HL-60 (cell line): ENCODE measurements at regions not wholly inside any gene's neighbourhood (a gene's known extent, or its start where the extent isn't known, plus 50 kb on each side); places are given as distances from the start of the nearest gene placed in this dataset.

Experiments used
- DNase-seq, 2 experiments: peaks; one replicate each; pipeline ENCODE4 v3.0.0-alpha.2; 2010 to 2020; ENCODE audit warnings: low read depth in 1 of 2, low spot score in 1 of 2
- H3K27ac ChIP-seq: fragments of 250-450 bp; sonication (Bioruptor Pico); replicated peaks from 2 replicates; pipeline ENCODE4 v1.5.1; 2020; ENCODE audit warnings: mild to moderate bottlenecking, moderate library complexity
- H3K27me3 ChIP-seq: fragments of 250-450 bp; sonication (Bioruptor Pico); 2 replicates; pipeline ENCODE4 v1.5.1; 2021; ENCODE audit warnings: mild to moderate bottlenecking, moderate library complexity; ENCODE audit not compliant: insufficient read depth, poor library complexity, severe bottlenecking
- H3K4me3 ChIP-seq: replicated peaks from 2 replicates; pipeline ENCODE4 v1.5.1; 2011; ENCODE audit warnings: mild to moderate bottlenecking, control low read depth, low read length; ENCODE audit not compliant: insufficient read depth
- GABPA ChIP-seq: IDR thresholded peaks from 2 replicates; pipeline ENCODE4 v1.6.1; 2012; ENCODE audit warnings: low read depth
- POLR2AphosphoS5 ChIP-seq: IDR thresholded peaks from 2 replicates; pipeline ENCODE4 v1.6.1; 2012; ENCODE audit warnings: low read depth
- SPI1 ChIP-seq: IDR thresholded peaks from 2 replicates; pipeline ENCODE4 v1.6.1; 2012; ENCODE audit warnings: low read depth, mild to moderate bottlenecking, borderline replicate concordance
- TF ChIP-seq, protein P1 (sequence below): IDR thresholded peaks from 2 replicates; pipeline ENCODE4 v1.6.1; 2012; ENCODE audit warnings: low read depth; ENCODE audit not compliant: insufficient replicate concordance
- TF ChIP-seq, protein P2 (sequence below): IDR thresholded peaks from one replicate; pipeline ENCODE4 v1.5.1; 2011; ENCODE audit warnings: low read length, control low read depth, inconsistent platforms; ENCODE audit not compliant: insufficient read depth

DNA sequence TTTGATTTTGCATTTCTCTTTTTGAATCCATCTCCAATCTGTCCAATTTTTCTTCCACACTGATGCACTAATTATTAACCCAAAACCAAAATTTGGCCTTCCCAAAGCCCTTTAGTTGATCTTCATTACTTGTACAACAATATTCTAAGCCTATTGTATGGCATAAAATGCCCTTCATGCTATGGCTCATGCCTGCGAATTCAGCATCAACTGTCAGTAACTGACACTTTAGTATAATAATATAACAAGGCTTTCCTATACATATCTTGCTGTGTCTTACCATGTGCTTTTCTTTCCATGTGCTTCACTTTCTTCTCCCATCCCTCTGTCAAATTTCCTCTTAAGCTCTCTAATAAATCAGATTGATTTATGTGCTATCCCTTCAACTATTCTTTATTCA, 154.0 kb upstream of the TFPI start:
- TF ChIP-seq POLR2AphosphoS5 (no peak), GABPA (no peak), SPI1 (no peak)
- TF ChIP-seq, protein P1, sequence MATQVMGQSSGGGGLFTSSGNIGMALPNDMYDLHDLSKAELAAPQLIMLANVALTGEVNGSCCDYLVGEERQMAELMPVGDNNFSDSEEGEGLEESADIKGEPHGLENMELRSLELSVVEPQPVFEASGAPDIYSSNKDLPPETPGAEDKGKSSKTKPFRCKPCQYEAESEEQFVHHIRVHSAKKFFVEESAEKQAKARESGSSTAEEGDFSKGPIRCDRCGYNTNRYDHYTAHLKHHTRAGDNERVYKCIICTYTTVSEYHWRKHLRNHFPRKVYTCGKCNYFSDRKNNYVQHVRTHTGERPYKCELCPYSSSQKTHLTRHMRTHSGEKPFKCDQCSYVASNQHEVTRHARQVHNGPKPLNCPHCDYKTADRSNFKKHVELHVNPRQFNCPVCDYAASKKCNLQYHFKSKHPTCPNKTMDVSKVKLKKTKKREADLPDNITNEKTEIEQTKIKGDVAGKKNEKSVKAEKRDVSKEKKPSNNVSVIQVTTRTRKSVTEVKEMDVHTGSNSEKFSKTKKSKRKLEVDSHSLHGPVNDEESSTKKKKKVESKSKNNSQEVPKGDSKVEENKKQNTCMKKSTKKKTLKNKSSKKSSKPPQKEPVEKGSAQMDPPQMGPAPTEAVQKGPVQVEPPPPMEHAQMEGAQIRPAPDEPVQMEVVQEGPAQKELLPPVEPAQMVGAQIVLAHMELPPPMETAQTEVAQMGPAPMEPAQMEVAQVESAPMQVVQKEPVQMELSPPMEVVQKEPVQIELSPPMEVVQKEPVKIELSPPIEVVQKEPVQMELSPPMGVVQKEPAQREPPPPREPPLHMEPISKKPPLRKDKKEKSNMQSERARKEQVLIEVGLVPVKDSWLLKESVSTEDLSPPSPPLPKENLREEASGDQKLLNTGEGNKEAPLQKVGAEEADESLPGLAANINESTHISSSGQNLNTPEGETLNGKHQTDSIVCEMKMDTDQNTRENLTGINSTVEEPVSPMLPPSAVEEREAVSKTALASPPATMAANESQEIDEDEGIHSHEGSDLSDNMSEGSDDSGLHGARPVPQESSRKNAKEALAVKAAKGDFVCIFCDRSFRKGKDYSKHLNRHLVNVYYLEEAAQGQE: no peak
- TF ChIP-seq, protein P2, sequence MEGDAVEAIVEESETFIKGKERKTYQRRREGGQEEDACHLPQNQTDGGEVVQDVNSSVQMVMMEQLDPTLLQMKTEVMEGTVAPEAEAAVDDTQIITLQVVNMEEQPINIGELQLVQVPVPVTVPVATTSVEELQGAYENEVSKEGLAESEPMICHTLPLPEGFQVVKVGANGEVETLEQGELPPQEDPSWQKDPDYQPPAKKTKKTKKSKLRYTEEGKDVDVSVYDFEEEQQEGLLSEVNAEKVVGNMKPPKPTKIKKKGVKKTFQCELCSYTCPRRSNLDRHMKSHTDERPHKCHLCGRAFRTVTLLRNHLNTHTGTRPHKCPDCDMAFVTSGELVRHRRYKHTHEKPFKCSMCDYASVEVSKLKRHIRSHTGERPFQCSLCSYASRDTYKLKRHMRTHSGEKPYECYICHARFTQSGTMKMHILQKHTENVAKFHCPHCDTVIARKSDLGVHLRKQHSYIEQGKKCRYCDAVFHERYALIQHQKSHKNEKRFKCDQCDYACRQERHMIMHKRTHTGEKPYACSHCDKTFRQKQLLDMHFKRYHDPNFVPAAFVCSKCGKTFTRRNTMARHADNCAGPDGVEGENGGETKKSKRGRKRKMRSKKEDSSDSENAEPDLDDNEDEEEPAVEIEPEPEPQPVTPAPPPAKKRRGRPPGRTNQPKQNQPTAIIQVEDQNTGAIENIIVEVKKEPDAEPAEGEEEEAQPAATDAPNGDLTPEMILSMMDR: no peak
- no peak for DNase-seq
- Histone ChIP-seq H3K27ac (no peak overlapping the region), H3K27me3 (no peaks in the 10 kb centered on the region), H3K4me3 (no peak overlapping the region)

DNA sequence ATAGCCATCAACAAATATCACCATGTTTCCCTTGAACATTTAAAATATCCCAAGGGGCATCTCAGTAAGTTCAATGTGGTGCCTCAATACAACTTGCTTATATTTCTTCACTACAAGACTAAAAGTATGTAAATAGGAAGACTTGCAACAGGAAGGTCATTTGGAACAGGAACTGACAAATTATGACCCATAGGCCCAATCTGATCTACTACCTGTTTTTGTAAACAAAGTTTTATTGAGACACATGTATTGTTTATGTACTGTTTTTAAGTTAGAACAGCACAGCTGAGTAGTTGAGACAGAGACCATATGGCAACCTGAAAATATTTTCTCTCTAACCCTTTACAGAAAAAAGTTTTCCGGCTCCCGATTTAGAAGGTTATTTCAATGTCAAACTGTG, 154.8 kb upstream of the TFPI start:
- Histone ChIP-seq H3K27me3 (no peaks in the 10 kb centered on the region), H3K4me3 (no peak overlapping the region), H3K27ac (no peak overlapping the region)
- TF ChIP-seq, protein P1: no peak
- TF ChIP-seq POLR2AphosphoS5 (no peak), SPI1 (no peak), GABPA (no peak)
- TF ChIP-seq, protein P2: no peak
- no peak for DNase-seq

DNA sequence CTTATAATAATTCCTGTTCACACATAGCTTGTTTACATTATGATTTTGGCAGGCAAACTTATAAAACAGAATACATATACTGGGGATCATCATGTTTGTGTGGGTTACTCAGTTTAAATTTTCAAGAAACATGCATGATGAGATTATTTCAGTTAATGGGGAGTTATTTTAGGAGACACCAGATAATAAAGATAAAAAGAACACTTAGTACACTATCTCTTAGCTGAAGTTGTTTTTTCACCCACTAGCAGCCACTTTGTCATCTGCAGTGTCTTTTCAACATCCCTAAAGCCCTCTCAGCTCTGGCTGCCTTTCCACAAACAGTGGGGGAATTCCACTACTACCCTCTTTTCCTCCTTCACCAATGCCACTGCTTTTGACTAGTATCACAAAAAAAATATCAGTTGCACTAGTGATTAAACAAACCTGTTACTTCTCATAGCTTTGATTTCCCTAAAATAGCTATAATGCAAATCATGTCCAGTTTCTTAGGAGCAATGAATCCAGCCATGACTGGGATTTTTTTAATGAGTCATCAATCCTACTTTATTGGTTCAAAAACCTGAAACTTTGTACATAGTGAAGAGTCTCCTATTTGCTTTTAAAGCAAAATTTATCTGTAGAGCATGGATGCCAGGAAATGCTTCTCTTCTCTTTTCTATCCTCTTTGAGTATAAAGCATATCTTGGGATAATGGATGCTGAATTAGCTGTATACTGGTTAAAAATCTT, 156.7 kb upstream of the TFPI start:
- TF ChIP-seq, protein P1: no peak
- TF ChIP-seq GABPA (no peak), POLR2AphosphoS5 (no peak), SPI1 (no peak)
- TF ChIP-seq, protein P2: no peak
- no peak overlapping the region for H3K4me3 ChIP-seq

More for the DNA sequence above, 156.7 kb upstream of the TFPI start:
- no peak for DNase-seq
- Histone ChIP-seq H3K27me3 (no peaks in the 10 kb centered on the region), H3K27ac (no peak overlapping the region)
